GM12874 (cell line): ENCODE measurements at regions not wholly inside any gene's neighbourhood (a gene's known extent, or its start where the extent isn't known, plus 50 kb on each side); places are given as distances from the start of the nearest gene placed in this dataset.

Source experiments
- CTCF ChIP-seq: IDR thresholded peaks from 2 replicates; pipeline ENCODE4 v1.5.1; 2011; ENCODE audit warnings: low read depth, mild to moderate bottlenecking, control low read depth, low read length, moderate library complexity; ENCODE audit not compliant: insufficient read depth

GRCh38 chr5:42896523-42896922, 84.8 kb upstream of the SELENOP start:
- TF ChIP-seq CTCF = no peak

- TF ChIP-seq CTCF = 0 out of 2 replicates have a peak, but pooled peaks have one; percentile 15
These were observed 82.4 kb upstream of the SELENOP start for GRCh38 chr5:42894057-42894456.

- peak; percentile 77 for TF ChIP-seq CTCF
These were observed 77.7 kb upstream of the SELENOP start for GRCh38 chr5:42889311-42889933.

- no peak for TF ChIP-seq CTCF
These were observed 77.1 kb upstream of the SELENOP start for GRCh38 chr5:42888771-42889170.

- no peak for TF ChIP-seq CTCF
These were observed 75.9 kb upstream of the SELENOP start for GRCh38 chr5:42887575-42887974.

GRCh38 chr5:42887097-42887496, 75.4 kb upstream of the SELENOP start:
- no peak for TF ChIP-seq CTCF

- TF ChIP-seq CTCF = no peak
These were observed 74.9 kb upstream of the SELENOP start for GRCh38 chr5:42886635-42887034.
